Inflammatory macrophage treated with lipopolysaccharide for 4 hours (primary cell): ENCODE measurements at regions not wholly inside any gene's neighbourhood (a gene's known extent, or its start where the extent isn't known, plus 50 kb on each side); places are given as distances from the start of the nearest gene placed in this dataset.

Source experiments
- DNase-seq: peaks from one replicate; pipeline ENCODE4 v3.0.0-alpha.2; 2020

- DNase-seq: no peak
These were observed 57.2 kb upstream of the CNR1 start for GRCh38 chr6:88223298-88223697.

GRCh38 chr6:88220493-88220892, 54.3 kb upstream of the CNR1 start:
- DNase-seq: no peak

- DNase-seq: no peak
These were observed 50.0 kb upstream of the CNR1 start for GRCh38 chr6:88216182-88216581.
